ENCODE measurements at regions not wholly inside any gene's neighbourhood (a gene's known extent, or its start where the extent isn't known, plus 50 kb on each side); places are given as distances from the start of the nearest gene placed in this dataset.

GRCh38 chr6:50288881-50289280, 239.2 kb upstream of the DEFB112 start:
- no peaks in the 10 kb centered on the region for H3K27me3 ChIP-seq (ENCODE audit: control insufficient read depth, insufficient read depth, low read length)
- H3K27ac ChIP-seq (ENCODE audit: low read depth, low read length): no peak overlapping the region
- ChIA-PET CTCF (no interaction called here), POLR2A (no interaction called here)
- H3K4me3 ChIP-seq (ENCODE audit: low read depth, low read length): no peak overlapping the region
- TF ChIP-seq CTCF (IDR thresholded peaks at IDR 0.05; ENCODE audit: low read depth, low read length): no peak
- DNase-seq (ENCODE audit: low read depth, low spot score): no peak
- H3K9me3 ChIP-seq (ENCODE audit: control insufficient read depth, insufficient read depth, low read length): no peaks in the 10 kb centered on the region

- Histone ChIP-seq H3K9me3 (ENCODE audit: control insufficient read depth, insufficient read depth, low read length) (no peaks in the 10 kb centered on the region), H3K27ac (ENCODE audit: low read depth, low read length) (no peak overlapping the region), H3K27me3 (ENCODE audit: control insufficient read depth, insufficient read depth, low read length) (no peaks in the 10 kb centered on the region), H3K4me3 (ENCODE audit: low read depth, low read length) (no peak overlapping the region)
- CTCF ChIA-PET: no interaction called here
- no peak for TF ChIP-seq CTCF (IDR thresholded peaks at IDR 0.05; ENCODE audit: low read depth, low read length)
- DNase-seq (ENCODE audit: low read depth, low spot score): no peak
- POLR2A ChIA-PET: no interaction called here
These were observed 239.6 kb upstream of the DEFB112 start for GRCh38 chr6:50289366-50289765.

- no peak for DNase-seq (ENCODE audit: low read depth, low spot score)
- H3K27me3 ChIP-seq (ENCODE audit: control insufficient read depth, insufficient read depth, low read length): no peaks in the 10 kb centered on the region
- ChIA-PET CTCF (no interaction called here), POLR2A (no interaction called here)
- no peak for TF ChIP-seq CTCF (IDR thresholded peaks at IDR 0.05; ENCODE audit: low read depth, low read length)
- H3K4me3 ChIP-seq (ENCODE audit: low read depth, low read length): no peak overlapping the region
- no peak overlapping the region for H3K27ac ChIP-seq (ENCODE audit: low read depth, low read length)
- H3K9me3 ChIP-seq (ENCODE audit: control insufficient read depth, insufficient read depth, low read length): no peaks in the 10 kb centered on the region
These were observed 251.6 kb upstream of the DEFB112 start for GRCh38 chr6:50301307-50301706.

- H3K4me3 ChIP-seq (ENCODE audit: low read depth, low read length): no peak overlapping the region
- DNase-seq (ENCODE audit: low read depth, low spot score): no peak
- H3K9me3 ChIP-seq (ENCODE audit: control insufficient read depth, insufficient read depth, low read length): no peaks in the 10 kb centered on the region
- TF ChIP-seq CTCF (IDR thresholded peaks at IDR 0.05; ENCODE audit: low read depth, low read length): no peak
- POLR2A ChIA-PET: no interaction called here
- H3K27ac ChIP-seq (ENCODE audit: low read depth, low read length): no peak overlapping the region
- CTCF ChIA-PET: no interaction called here
- no peaks in the 10 kb centered on the region for H3K27me3 ChIP-seq (ENCODE audit: control insufficient read depth, insufficient read depth, low read length)
These were observed 255.9 kb upstream of the DEFB112 start for GRCh38 chr6:50305660-50306059.

- CTCF ChIA-PET: no interaction called here
- POLR2A ChIA-PET: no interaction called here
- no peak overlapping the region for H3K4me3 ChIP-seq (ENCODE audit: low read depth, low read length)
These were observed 268.8 kb upstream of the DEFB112 start for GRCh38 chr6:50318536-50318935.

More at GRCh38 chr6:50318536-50318935, 268.8 kb upstream of the DEFB112 start:
- H3K27ac ChIP-seq (ENCODE audit: low read depth, low read length): no peak overlapping the region
- H3K9me3 ChIP-seq (ENCODE audit: control insufficient read depth, insufficient read depth, low read length): no peaks in the 10 kb centered on the region
- no peak for DNase-seq (ENCODE audit: low read depth, low spot score)
- H3K27me3 ChIP-seq (ENCODE audit: control insufficient read depth, insufficient read depth, low read length): no peaks in the 10 kb centered on the region
- no peak for TF ChIP-seq CTCF (IDR thresholded peaks at IDR 0.05; ENCODE audit: low read depth, low read length)

Data from AG04450 (cell line).